AG10803 (cell line): ENCODE measurements at regions not wholly inside any gene's neighbourhood (a gene's known extent, or its start where the extent isn't known, plus 50 kb on each side); places are given as distances from the start of the nearest gene placed in this dataset.

Source experiments
- DNase-seq: peaks from one replicate; pipeline ENCODE4 v3.0.0; 2010; ENCODE audit warnings: low read depth
- H3K4me3 ChIP-seq: 2 replicates; pipeline ENCODE4 v1.5.1; 2011; ENCODE audit warnings: mild to moderate bottlenecking, low read length, control low read depth
- TF ChIP-seq, protein P1 (sequence below): conservative IDR thresholded peaks from 2 replicates; pipeline ENCODE4 v1.5.1; 2011; ENCODE audit warnings: mild to moderate bottlenecking, low read length, control low read depth, inconsistent platforms

DNA sequence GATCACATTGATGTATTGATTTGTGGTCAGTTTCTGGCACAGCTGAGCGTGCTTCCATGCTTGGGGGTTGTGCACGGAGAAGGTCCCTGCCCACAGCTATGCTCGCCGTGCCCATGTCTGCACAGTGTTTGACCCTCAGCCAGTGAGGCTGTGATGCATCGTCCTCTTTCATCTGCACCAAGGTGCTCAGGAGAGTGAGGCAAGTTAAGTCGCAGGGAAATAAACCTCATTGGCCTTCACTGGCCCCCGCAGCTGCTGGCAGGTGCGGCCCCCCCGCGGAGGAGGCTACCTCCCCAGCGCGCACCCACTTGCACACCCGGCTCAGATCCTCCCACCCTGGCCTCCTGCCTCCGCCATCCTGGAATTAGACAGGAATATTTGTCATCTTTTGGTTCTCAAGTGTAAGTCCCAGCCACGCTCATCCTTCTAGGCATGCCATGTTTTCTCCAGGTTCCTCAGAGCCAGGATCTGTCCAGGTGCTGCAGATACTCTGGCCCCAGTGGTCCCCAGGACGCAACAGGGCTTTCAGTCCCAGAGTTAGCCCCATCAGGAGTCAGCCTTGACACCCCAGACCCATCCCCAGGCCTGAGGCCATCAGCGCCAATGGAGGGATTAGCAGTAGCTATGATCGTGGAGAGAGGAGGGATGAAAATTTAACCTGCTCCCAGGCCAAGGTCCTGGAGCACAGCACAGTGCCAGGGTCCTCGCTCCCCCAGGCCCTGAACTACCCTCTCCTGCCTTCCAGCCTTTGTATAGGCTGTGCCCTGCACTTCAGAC lies 93.7 kb downstream of the OAT start:
- TF ChIP-seq, protein P1, sequence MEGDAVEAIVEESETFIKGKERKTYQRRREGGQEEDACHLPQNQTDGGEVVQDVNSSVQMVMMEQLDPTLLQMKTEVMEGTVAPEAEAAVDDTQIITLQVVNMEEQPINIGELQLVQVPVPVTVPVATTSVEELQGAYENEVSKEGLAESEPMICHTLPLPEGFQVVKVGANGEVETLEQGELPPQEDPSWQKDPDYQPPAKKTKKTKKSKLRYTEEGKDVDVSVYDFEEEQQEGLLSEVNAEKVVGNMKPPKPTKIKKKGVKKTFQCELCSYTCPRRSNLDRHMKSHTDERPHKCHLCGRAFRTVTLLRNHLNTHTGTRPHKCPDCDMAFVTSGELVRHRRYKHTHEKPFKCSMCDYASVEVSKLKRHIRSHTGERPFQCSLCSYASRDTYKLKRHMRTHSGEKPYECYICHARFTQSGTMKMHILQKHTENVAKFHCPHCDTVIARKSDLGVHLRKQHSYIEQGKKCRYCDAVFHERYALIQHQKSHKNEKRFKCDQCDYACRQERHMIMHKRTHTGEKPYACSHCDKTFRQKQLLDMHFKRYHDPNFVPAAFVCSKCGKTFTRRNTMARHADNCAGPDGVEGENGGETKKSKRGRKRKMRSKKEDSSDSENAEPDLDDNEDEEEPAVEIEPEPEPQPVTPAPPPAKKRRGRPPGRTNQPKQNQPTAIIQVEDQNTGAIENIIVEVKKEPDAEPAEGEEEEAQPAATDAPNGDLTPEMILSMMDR: no peak

GRCh38 chr10:124324451-124324850 lies 94.3 kb downstream of the OAT start:
- H3K4me3 ChIP-seq: no peak overlapping the region
- TF ChIP-seq, protein P1: no peak
- DNase-seq: no peak

More for the DNA sequence above, 93.7 kb downstream of the OAT start:
- no peak for DNase-seq
- no peak overlapping the region for H3K4me3 ChIP-seq

DNA sequence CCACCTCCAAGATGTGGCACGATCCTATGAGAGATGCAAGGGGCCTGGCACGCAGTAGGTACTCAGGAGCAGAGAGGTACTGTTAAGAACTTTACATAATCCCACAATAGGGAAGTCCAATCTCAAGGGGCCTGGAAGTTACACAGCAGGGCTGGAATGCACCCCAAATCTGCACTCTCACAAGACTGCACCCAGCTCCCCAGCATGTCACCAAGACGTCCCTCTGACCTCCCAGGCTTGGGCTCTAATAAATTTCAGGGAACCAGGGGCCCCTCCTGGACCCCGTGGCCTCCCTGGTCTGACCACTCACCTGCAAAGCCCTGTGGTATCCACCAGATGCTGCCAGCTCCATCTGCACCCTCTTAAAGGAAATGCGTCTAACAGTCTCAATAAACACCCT lies 94.9 kb downstream of the OAT start:
- H3K4me3 ChIP-seq: no peak overlapping the region
- no peak for DNase-seq
- TF ChIP-seq, protein P1: no peak

DNA sequence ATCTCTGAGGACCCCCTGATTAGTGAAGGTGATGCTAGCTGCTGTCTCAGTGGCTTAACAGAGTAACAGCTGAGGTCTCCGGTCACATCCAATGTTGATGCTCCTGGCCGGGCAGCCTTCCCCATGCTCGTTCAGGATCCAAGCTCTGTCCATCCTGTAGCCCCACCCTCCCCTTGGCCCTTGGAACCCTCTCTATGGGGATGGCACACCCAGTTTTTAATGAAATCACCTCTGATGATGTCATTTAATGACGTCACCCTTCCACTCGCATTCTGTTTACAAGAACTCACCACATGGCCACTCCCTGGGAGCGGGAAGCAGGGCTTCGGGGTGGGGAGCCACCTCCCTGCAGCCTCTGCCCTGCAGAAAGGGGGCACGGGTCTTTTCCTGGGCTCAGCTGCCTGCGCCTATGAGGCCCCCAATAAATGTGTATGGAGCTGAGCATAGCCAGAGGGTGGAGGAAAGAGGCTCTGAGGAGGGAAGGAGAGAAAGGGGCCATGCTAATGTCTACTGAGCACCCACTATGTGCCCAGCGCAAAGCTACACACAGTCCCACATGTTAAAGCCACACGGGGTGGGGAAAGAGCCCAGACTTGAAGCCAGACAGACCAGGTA lies 95.5 kb downstream of the OAT start:
- peak; percentile 18 for DNase-seq
- TF ChIP-seq, protein P1: no peak
- H3K4me3 ChIP-seq: no peak overlapping the region

GRCh38 chr10:124322191-124322980 lies 96.3 kb downstream of the OAT start:
- DNase-seq: no peak
- no peak overlapping the region for H3K4me3 ChIP-seq
- TF ChIP-seq, protein P1: no peak

GRCh38 chr10:124321433-124322089 lies 97.2 kb downstream of the OAT start:
- DNase-seq: no peak
- H3K4me3 ChIP-seq: no peak overlapping the region
- TF ChIP-seq, protein P1: no peak
